Adrenal gland (tissue), 5 donors: ENCODE measurements at regions not wholly inside any gene's neighbourhood (a gene's known extent, or its start where the extent isn't known, plus 50 kb on each side); places are given as distances from the start of the nearest gene placed in this dataset.

Source experiments
- POLR2A ChIP-seq, 2 donors: fragments of 450-650 bp; IDR thresholded peaks; one replicate each; pipeline ENCODE4 v1.6.1; 2017; ENCODE audit warnings: antibody characterized with exemption in 2 of 2, mild to moderate bottlenecking in 2 of 2, moderate library complexity in 1 of 2
- TF ChIP-seq, protein P1 (sequence below), 6 experiments: fragments of 450-650 bp in 4 of 6; fragments of 200-600 bp in 2 of 6; sonication (generic) in 1 of 6; IDR thresholded peaks; 1 replicate in 5 of 6; 2 replicates in 1 of 6; pipeline versions ENCODE4 v1.5.1 to v1.8.0; 2016 to 2021; ENCODE audit warnings: antibody characterized with exemption in 6 of 6, mild to moderate bottlenecking in 2 of 6, moderate library complexity in 1 of 6
- donor health status: DM: no; HTN: no; CAD: no.

DNA sequence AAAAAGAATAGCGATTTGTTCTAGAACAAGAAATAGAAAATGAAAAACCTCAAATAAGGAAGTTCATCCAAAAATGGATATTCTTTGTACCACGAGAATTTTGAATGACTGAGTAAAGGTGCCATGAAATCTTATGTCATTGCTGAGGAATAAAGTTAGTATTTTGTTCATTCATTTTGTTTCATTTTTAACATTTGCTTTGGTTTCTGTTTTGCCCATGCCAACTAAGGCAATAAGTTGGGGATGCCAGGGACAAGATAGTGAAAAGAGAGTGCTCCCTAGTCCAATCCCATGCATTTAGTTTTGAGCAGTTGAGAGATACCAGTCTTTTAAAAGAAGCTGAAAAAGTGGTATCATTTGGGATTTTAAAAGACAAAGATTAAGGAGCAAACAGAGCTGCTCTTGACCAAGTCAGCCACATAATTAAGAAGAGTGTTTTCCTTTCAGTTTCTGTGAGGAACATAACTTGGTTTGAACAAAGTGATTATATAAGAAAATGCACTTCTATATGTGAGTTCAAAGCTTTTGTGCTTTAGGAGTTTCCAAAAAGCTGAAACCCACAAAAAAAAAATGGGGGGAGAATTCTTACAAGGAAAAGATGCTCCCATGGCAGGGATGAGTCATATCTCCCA, 201.4 kb downstream of the PLOD2 start:
- TF ChIP-seq, protein P1, sequence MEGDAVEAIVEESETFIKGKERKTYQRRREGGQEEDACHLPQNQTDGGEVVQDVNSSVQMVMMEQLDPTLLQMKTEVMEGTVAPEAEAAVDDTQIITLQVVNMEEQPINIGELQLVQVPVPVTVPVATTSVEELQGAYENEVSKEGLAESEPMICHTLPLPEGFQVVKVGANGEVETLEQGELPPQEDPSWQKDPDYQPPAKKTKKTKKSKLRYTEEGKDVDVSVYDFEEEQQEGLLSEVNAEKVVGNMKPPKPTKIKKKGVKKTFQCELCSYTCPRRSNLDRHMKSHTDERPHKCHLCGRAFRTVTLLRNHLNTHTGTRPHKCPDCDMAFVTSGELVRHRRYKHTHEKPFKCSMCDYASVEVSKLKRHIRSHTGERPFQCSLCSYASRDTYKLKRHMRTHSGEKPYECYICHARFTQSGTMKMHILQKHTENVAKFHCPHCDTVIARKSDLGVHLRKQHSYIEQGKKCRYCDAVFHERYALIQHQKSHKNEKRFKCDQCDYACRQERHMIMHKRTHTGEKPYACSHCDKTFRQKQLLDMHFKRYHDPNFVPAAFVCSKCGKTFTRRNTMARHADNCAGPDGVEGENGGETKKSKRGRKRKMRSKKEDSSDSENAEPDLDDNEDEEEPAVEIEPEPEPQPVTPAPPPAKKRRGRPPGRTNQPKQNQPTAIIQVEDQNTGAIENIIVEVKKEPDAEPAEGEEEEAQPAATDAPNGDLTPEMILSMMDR (IDR thresholded peaks at IDR 0.05) = no peak
- TF ChIP-seq POLR2A (IDR thresholded peaks at IDR 0.05) = no peak
